Tibial artery (tissue), 4 donors: ENCODE measurements at regions not wholly inside any gene's neighbourhood (a gene's known extent, or its start where the extent isn't known, plus 50 kb on each side); places are given as distances from the start of the nearest gene placed in this dataset.

Experiments used
- DNase-seq, 2 donors: peaks; one replicate each; pipeline ENCODE4 v3.0.0-alpha.2; 2019
- H3K27ac ChIP-seq, 2 donors: fragments of 200-600 bp; sonication (generic) in 1 of 2; 1 replicate in 1 of 2; 2 replicates in 1 of 2; pipeline ENCODE4 v1.5.1; 2018 to 2019; ENCODE audit warnings: mild to moderate bottlenecking in 1 of 2
- H3K27me3 ChIP-seq, 2 donors: fragments of 200-600 bp; sonication (generic) in 1 of 2; one replicate each; pipeline versions ENCODE4 v1.5.1 to v1.6.0; 2016 to 2019
- H3K36me3 ChIP-seq, 3 donors: fragments of 200-600 bp; sonication (generic) in 2 of 3; one replicate each; pipeline ENCODE4 v1.5.1; 2016 to 2019; ENCODE audit warnings: mild to moderate bottlenecking in 2 of 3
- H3K4me1 ChIP-seq, 4 donors: fragments of 200-600 bp; sonication (generic) in 2 of 4; 1 replicate in 3 of 4; 2 replicates in 1 of 4; pipeline ENCODE4 v1.5.1; 2016 to 2019
- H3K4me3 ChIP-seq, 2 donors: fragments of 200-600 bp; sonication (generic) in 1 of 2; 1 replicate in 1 of 2; 2 replicates in 1 of 2; pipeline ENCODE4 v1.5.1; 2018 to 2019; ENCODE audit warnings: mild to moderate bottlenecking in 2 of 2
- H3K9me3 ChIP-seq, 3 donors: fragments of 200-600 bp; sonication (generic) in 1 of 3; one replicate each; pipeline ENCODE4 v1.5.1; 2016 to 2019
- CTCF ChIP-seq, 2 experiments: fragments of 200-600 bp in 1 of 2; fragments of 450-650 bp in 1 of 2; IDR thresholded peaks; one replicate each; pipeline ENCODE4 v1.5.1; 2017 to 2019; ENCODE audit warnings: antibody characterized with exemption in 2 of 2, mild to moderate bottlenecking in 1 of 2, moderate library complexity in 1 of 2
- intact Hi-C: fragments of 100-400 bp; cut with DNase I; formaldehyde crosslinking; loops from one replicate; pipeline ENCODE4 v1.15.0; 2023; ENCODE audit warnings: low total_unique reads

- H3K9me3 ChIP-seq = peaks cover 0 to 8% (median 5%) of the 10 kb centered on the region in 3 donors
- no peaks in the 10 kb centered on the region for H3K27me3 ChIP-seq
- no peak for DNase-seq
- intact Hi-C loops = no loop called here
- no peak overlapping the region for H3K4me3 ChIP-seq
- no peaks in the 10 kb centered on the region for H3K4me1 ChIP-seq
- no peak overlapping the region for H3K27ac ChIP-seq
- no peak for TF ChIP-seq CTCF (IDR thresholded peaks at IDR 0.05)
- no peaks in the 10 kb centered on the region for H3K36me3 ChIP-seq
Observed at GRCh38 chr4:177108708-177109107, 201.0 kb upstream of the NEIL3 start.

DNA sequence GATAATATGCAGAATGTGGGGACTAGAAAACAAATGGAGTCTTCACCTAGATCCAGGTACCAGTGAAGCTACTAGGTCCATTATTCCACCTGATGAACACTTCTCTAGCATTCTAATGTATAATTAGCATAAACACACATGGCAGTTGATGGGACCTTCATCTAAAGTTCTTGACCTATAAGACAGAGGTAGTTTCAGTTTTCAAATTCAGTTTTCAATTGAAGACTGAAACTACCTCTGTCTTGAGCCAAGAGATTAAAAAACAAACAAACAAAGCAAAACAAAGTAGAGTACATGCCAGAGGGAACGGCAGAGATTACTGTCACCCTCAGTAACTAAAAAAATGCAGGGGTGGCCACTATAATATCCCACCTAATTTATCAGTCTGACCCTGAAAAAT lies 199.9 kb upstream of the NEIL3 start:
- no peak for DNase-seq
- Histone ChIP-seq H3K27me3 (no peaks in the 10 kb centered on the region), H3K36me3 (no peaks in the 10 kb centered on the region), H3K4me3 (no peak overlapping the region), H3K27ac (no peak overlapping the region), H3K4me1 (no peaks in the 10 kb centered on the region), H3K9me3 (peaks cover 0 to 8% (median 5%) of the 10 kb centered on the region in 3 donors)
- intact Hi-C loops = no loop called here
- TF ChIP-seq CTCF (IDR thresholded peaks at IDR 0.05) = no peak

DNA sequence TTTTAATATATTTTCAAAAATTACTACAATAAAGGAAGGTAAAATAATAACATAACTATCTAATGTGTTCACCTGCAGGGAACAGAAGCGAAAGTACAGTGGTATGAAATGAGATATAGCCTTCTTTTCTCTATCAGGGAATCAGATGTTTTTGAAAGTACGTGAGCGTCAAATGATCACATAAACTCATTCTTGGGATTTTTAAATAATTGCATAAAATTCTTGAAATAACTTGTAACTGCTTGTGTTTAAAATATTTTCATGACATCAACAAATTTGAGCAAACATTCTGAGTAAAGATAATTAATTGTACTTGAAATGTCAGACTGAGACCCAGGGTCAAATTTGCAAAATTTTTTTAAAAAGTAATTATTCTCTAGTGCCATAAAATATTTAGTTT lies 193.5 kb upstream of the NEIL3 start:
- intact Hi-C loops = no loop called here
- H3K36me3 ChIP-seq = no peaks in the 10 kb centered on the region
- H3K4me1 ChIP-seq = peaks cover 0 to 6% (median 2%) of the 10 kb centered on the region in 4 donors
- H3K27me3 ChIP-seq = no peaks in the 10 kb centered on the region
- peaks cover 0 to 8% (median 5%) of the 10 kb centered on the region in 3 donors for H3K9me3 ChIP-seq
- H3K27ac ChIP-seq = no peak overlapping the region
- TF ChIP-seq CTCF (IDR thresholded peaks at IDR 0.05) = no peak
- no peak for DNase-seq
- H3K4me3 ChIP-seq = no peak overlapping the region

GRCh38 chr4:177117256-177117655 lies 192.4 kb upstream of the NEIL3 start:
- H3K9me3 ChIP-seq = peaks cover 0 to 2% (median 0%) of the 10 kb centered on the region in 3 donors

GRCh38 chr4:177118596-177118995 lies 191.1 kb upstream of the NEIL3 start:
- H3K27ac ChIP-seq = no peak overlapping the region
- DNase-seq = peak in 1 of 2 donors; percentile 42
- no peaks in the 10 kb centered on the region for H3K27me3 ChIP-seq
- H3K36me3 ChIP-seq = no peaks in the 10 kb centered on the region
- TF ChIP-seq CTCF (IDR thresholded peaks at IDR 0.05) = no peak
- no peaks in the 10 kb centered on the region for H3K9me3 ChIP-seq
- intact Hi-C loops = no loop called here
- no peak overlapping the region for H3K4me3 ChIP-seq
- H3K4me1 ChIP-seq = peaks cover 0 to 6% (median 2%) of the 10 kb centered on the region in 4 donors

More at GRCh38 chr4:177117256-177117655, 192.4 kb upstream of the NEIL3 start:
- peaks cover 0 to 6% (median 2%) of the 10 kb centered on the region in 4 donors for H3K4me1 ChIP-seq
- H3K36me3 ChIP-seq = no peaks in the 10 kb centered on the region
- H3K27ac ChIP-seq = no peak overlapping the region
- intact Hi-C loops = no loop called here
- no peak for DNase-seq
- H3K4me3 ChIP-seq = no peak overlapping the region
- no peak for TF ChIP-seq CTCF (IDR thresholded peaks at IDR 0.05)
- no peaks in the 10 kb centered on the region for H3K27me3 ChIP-seq

DNA sequence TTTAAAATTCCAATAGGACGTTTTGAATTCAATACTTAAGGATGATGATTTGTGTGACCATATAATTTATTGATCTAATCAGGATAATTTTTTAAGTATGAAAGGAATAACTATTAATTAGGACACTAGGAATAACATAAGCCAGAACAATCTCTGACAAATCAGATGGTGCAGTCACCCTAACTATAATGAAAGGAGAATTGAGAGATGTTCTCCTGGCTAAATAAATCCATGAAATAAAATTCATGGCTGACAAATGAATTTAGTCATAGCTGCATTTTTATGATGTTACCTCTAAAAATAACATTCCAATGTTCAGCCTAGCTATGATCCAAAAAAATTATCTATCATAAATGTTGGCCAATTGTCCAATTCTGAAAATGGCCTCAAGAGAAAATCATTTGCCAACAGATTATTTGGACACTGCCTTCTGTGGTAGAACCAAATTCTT lies 190.6 kb upstream of the NEIL3 start:
- Histone ChIP-seq H3K4me3 (no peak overlapping the region), H3K27me3 (no peaks in the 10 kb centered on the region), H3K9me3 (no peaks in the 10 kb centered on the region), H3K36me3 (no peaks in the 10 kb centered on the region), H3K27ac (no peak overlapping the region), H3K4me1 (peaks cover 0 to 6% (median 2%) of the 10 kb centered on the region in 4 donors)
- no peak for DNase-seq
- no peak for TF ChIP-seq CTCF (IDR thresholded peaks at IDR 0.05)
- intact Hi-C loops = no loop called here
